Muscle of leg (tissue), 3 donors: ENCODE measurements at regions not wholly inside any gene's neighbourhood (a gene's known extent, or its start where the extent isn't known, plus 50 kb on each side); places are given as distances from the start of the nearest gene placed in this dataset.
"Not testable (repeated sequence)": the region's sequence is repeated elsewhere in the genome, so short reads cannot be mapped to it uniquely, and the experiment has no call there.

ENCODE experiments used
- DNase-seq: peaks from one replicate; pipeline ENCODE4 v3.0.0; 2013
- H3K27ac ChIP-seq: one replicate; pipeline ENCODE4 v1.5.1; 2013; ENCODE audit warnings: mild to moderate bottlenecking, low read length, control low read depth
- H3K27me3 ChIP-seq: one replicate; pipeline ENCODE4 v1.6.1; 2013; ENCODE audit warnings: low read length; ENCODE audit not compliant: control insufficient read depth, insufficient read depth
- H3K36me3 ChIP-seq: one replicate; pipeline ENCODE4 v1.6.1; 2013; ENCODE audit warnings: low read length; ENCODE audit not compliant: control insufficient read depth, insufficient read depth
- H3K4me1 ChIP-seq: one replicate; pipeline ENCODE4 v1.6.1; 2013; ENCODE audit warnings: low read length; ENCODE audit not compliant: control insufficient read depth, insufficient read depth
- H3K4me3 ChIP-seq: one replicate; pipeline ENCODE4 v1.5.1; 2013; ENCODE audit warnings: low read length, control low read depth
- H3K9me3 ChIP-seq: replicated peaks from 2 replicates; pipeline ENCODE4 v1.6.1; 2013; ENCODE audit warnings: low read depth, low read length; ENCODE audit not compliant: control insufficient read depth
- WGBS: methylation state at CpG from one replicate; pipeline ENCODE4 v1.1.5; 2013; ENCODE audit warnings: missing lambda C conversion rate; ENCODE audit not compliant: insufficient coverage; 5-methylcytosine and 5-hydroxymethylcytosine counted together

DNA sequence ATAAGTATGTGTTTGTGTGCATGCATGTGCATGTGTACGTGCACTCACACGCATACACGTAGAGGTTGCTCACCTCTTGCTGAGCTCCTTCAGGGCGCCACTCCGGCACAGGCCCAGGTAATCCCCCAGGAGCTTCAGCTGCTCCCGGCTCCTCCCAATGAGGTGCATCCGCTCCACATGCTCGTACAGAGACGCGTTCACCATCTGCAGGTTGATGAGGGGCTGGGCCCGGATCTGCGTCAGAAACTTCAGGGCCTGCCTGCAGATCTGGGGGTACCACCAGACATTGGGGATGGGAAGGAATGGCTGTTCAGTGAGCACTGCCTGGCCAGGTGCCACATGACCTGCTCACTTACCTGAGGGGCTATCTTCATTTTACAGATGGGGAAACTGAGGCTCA lies 127.0 kb downstream of the LRRC37A3 start:
- H3K36me3 ChIP-seq, H3K27me3 ChIP-seq, H3K4me3 ChIP-seq, H3K9me3 ChIP-seq, H3K27ac ChIP-seq, DNase-seq: not testable (repeated sequence)
- H3K4me1 ChIP-seq = peaks cover 28% of the 10 kb centered on the region
- WGBS = 91% methylated on average over 8 of the region's 12 CpGs

DNA sequence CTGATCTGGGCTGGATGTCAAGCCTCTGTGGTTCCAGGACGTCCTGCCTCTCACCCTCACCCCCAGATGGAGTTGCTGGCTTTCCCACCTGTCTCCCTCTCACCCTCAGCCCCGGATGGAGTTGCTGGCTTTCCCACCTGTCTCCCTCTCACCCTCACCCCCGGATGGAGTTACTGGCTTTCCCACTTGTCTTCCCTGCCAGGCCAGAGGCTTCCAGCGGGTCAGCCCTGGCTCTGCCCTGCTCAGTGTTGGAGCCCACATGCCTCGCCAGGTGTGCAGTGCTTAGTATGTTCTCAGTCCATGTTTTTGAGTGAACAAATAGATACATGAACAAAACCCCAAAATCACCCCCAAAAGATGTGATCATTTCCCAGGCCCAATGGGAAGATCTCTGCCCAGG lies 127.6 kb downstream of the LRRC37A3 start:
- not testable (repeated sequence) for H3K36me3 ChIP-seq, DNase-seq, H3K27me3 ChIP-seq, H3K4me3 ChIP-seq, H3K9me3 ChIP-seq, H3K27ac ChIP-seq
- peaks cover 34% of the 10 kb centered on the region for H3K4me1 ChIP-seq
- WGBS = 77% methylated on average over 2 of the region's 5 CpGs

DNA sequence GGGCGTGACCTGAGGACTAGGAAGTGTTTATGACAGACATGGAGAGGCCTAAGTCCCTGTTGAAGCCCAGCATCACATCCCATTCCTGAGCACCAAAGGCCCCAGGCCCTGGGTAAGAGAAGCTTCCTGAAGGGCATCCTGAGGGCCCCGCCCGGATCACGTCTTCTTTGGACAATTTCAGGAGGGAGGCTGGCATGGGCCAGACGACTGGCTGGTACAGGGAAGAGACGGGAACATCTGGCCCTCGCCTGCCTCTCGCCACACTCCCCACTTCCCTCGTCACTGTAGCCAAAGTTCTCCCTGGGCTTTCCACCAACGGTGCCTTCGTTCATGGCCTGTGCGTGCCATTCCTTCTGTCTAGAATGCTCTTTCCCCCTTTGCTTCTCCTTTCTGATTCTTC lies 128.1 kb downstream of the LRRC37A3 start:
- not testable (repeated sequence) for H3K27ac ChIP-seq, H3K9me3 ChIP-seq, H3K36me3 ChIP-seq, H3K27me3 ChIP-seq, DNase-seq, H3K4me3 ChIP-seq
- H3K4me1 ChIP-seq = peaks cover 38% of the 10 kb centered on the region
- 96% methylated on average over 3 of the region's 12 CpGs for WGBS

DNA sequence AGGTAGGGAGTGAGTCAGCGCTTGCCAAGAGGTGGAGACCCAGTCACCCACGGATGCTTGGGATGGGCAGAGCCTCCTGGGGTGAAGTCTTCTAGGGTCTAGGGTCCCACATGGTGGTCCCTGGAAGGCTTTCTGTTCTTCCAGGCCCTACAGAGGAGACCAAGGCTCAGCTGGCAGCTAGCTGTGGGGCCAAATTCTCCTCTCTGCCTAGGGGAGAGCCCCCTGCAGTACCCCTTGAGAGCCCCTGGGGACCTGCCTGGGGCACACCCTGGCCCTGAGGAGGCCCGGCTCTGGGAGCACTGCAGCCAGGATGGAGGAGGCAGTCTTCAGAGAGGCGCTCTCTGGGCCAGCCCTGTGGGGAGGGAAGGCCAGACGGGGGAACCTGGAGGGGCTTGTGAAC lies 128.6 kb upstream of the SMURF2 start:
- DNase-seq, H3K4me3 ChIP-seq, H3K27me3 ChIP-seq, H3K9me3 ChIP-seq, H3K27ac ChIP-seq: not testable (repeated sequence)
- peaks cover 44% of the 10 kb centered on the region for H3K4me1 ChIP-seq
- WGBS = 40% methylated on average over 1 of the region's 5 CpGs
- H3K36me3 ChIP-seq = peaks cover 11% of the 10 kb centered on the region

DNA sequence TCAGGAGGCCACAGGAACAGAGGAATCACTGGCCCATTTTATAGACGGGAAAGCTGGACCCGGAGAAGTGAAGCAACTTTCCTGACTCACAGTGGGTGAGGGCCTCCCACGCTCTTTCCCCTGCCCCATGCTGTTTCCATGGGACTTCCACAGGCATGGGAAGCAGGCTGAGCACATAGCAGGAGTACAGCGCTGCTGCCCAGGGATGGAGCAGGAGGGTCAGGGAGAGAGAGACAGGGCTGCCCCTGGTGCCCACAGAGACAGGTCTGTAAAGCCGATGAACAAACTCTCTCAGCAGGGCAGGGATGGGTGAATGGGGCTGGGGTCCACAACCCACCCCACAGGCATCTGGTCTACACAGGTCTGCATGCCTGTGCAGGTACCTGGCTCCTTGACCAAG lies 128.1 kb upstream of the SMURF2 start:
- not testable (repeated sequence) for H3K27me3 ChIP-seq, DNase-seq
- H3K36me3 ChIP-seq = peaks cover 11% of the 10 kb centered on the region

DNA sequence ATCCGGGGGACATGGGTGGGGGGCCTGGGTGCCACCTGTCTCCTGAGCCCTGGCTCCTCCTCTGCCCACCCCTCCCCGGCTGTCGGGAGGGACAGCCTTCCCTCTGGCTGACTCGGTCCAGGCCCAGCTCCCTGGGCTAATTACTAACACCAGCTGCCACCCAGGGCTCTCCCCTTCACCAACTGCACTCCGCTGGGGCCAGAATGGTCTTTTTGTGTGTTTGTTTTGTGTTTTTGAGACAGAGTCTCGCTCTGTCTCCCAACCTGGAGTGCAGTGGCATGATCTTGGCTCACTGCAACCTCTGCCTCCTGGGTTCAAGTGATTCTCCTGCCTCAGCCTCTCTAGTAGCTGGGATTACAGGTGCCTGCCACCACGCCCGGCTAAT lies 126.9 kb upstream of the SMURF2 start:
- H3K4me1 ChIP-seq = peaks cover 44% of the 10 kb centered on the region
- not testable (repeated sequence) for H3K9me3 ChIP-seq, H3K4me3 ChIP-seq, H3K27me3 ChIP-seq, DNase-seq
- 93% methylated on average over 3 of the region's 8 CpGs for WGBS
- H3K27ac ChIP-seq = peak overlapping the region; percentile 52
- H3K36me3 ChIP-seq = peaks cover 19% of the 10 kb centered on the region

More for the DNA sequence above, 128.1 kb upstream of the SMURF2 start:
- H3K27ac ChIP-seq, H3K4me3 ChIP-seq, H3K9me3 ChIP-seq: not testable (repeated sequence)
- WGBS = no CpG with 5 or more reads among the region's 5 CpGs
- peaks cover 44% of the 10 kb centered on the region for H3K4me1 ChIP-seq

- Histone ChIP-seq H3K27ac (peak overlapping the region; percentile 52), H3K4me1 (peaks cover 40% of the 10 kb centered on the region), H3K36me3 (peaks cover 24% of the 10 kb centered on the region), H3K9me3 (no peaks in the 10 kb centered on the region), H3K4me3 (no peak overlapping the region), H3K27me3 (no peaks in the 10 kb centered on the region)
- no peak for DNase-seq
- 60% methylated on average over 2 of the region's 10 CpGs for WGBS
Observed at GRCh38 chr17:64788286-64789060, 126.4 kb upstream of the SMURF2 start.

GRCh38 chr17:64787921-64788271 lies 125.8 kb upstream of the SMURF2 start:
- H3K4me3 ChIP-seq = no peak overlapping the region
- H3K9me3 ChIP-seq = no peaks in the 10 kb centered on the region
- peak overlapping the region; percentile 52 for H3K27ac ChIP-seq
- no peaks in the 10 kb centered on the region for H3K27me3 ChIP-seq
- WGBS = 64% methylated on average over 4 of the region's 8 CpGs
- peaks cover 40% of the 10 kb centered on the region for H3K4me1 ChIP-seq
- DNase-seq = peak; percentile 74
- H3K36me3 ChIP-seq = peaks cover 25% of the 10 kb centered on the region

- no peak for DNase-seq
- Histone ChIP-seq H3K4me1 (peaks cover 40% of the 10 kb centered on the region), H3K9me3 (no peaks in the 10 kb centered on the region), H3K36me3 (peaks cover 24% of the 10 kb centered on the region), H3K4me3 (no peak overlapping the region), H3K27ac (peak overlapping the region; percentile 40), H3K27me3 (no peaks in the 10 kb centered on the region)
- WGBS = 84% methylated on average over 10 of the region's 11 CpGs
Observed at GRCh38 chr17:64787255-64787920, 125.3 kb upstream of the SMURF2 start.

GRCh38 chr17:64786337-64786736 lies 124.2 kb upstream of the SMURF2 start:
- peaks cover 45% of the 10 kb centered on the region for H3K4me1 ChIP-seq
- H3K9me3 ChIP-seq = no peaks in the 10 kb centered on the region
- H3K27ac ChIP-seq = peak overlapping the region; percentile 62
- H3K4me3 ChIP-seq = no peak overlapping the region
- DNase-seq = peak; percentile 65
- 88% methylated on average over 8 of the region's 12 CpGs for whole genome bisulfite sequencing
- H3K27me3 ChIP-seq = peaks cover 9% of the 10 kb centered on the region
- H3K36me3 ChIP-seq = peaks cover 20% of the 10 kb centered on the region
